GM10266 (cell line): ENCODE measurements at regions not wholly inside any gene's neighbourhood (a gene's known extent, or its start where the extent isn't known, plus 50 kb on each side); places are given as distances from the start of the nearest gene placed in this dataset.

Source experiments
- DNase-seq: peaks from one replicate; pipeline ENCODE4 v3.0.0; 2012; ENCODE audit errors: extremely low spot score
- CTCF ChIP-seq: IDR thresholded peaks from 2 replicates; pipeline ENCODE4 v1.5.1; 2012; ENCODE audit warnings: mild to moderate bottlenecking, low read depth; ENCODE audit not compliant: control insufficient read depth, insufficient read depth; ENCODE audit errors: missing control alignments

GRCh38 chr16:80055831-80056230, 455.3 kb upstream of the MAF start:
- no peak for DNase-seq
- TF ChIP-seq CTCF, result no peak

GRCh38 chr16:80054647-80055046, 454.1 kb upstream of the MAF start:
- TF ChIP-seq CTCF, result no peak

GRCh38 chr16:80051040-80051439, 450.5 kb upstream of the MAF start:
- no peak for TF ChIP-seq CTCF

More at GRCh38 chr16:80054647-80055046, 454.1 kb upstream of the MAF start:
- no peak for DNase-seq

GRCh38 chr16:80048250-80048649, 447.7 kb upstream of the MAF start:
- TF ChIP-seq CTCF, result no peak
- no peak for DNase-seq

More at GRCh38 chr16:80051040-80051439, 450.5 kb upstream of the MAF start:
- no peak for DNase-seq

GRCh38 chr16:80047842-80048241, 447.3 kb upstream of the MAF start:
- TF ChIP-seq CTCF, result no peak
- DNase-seq, result no peak

- no peak for TF ChIP-seq CTCF
- DNase-seq, result no peak
These were observed 446.3 kb upstream of the MAF start for GRCh38 chr16:80046848-80047247.

- TF ChIP-seq CTCF, result no peak
- DNase-seq, result no peak
These were observed 445.7 kb upstream of the MAF start for GRCh38 chr16:80046261-80046660.
